HL-60 (cell line): ENCODE measurements at regions not wholly inside any gene's neighbourhood (a gene's known extent, or its start where the extent isn't known, plus 50 kb on each side); places are given as distances from the start of the nearest gene placed in this dataset.
"Not testable (repeated sequence)": the region's sequence is repeated elsewhere in the genome, so short reads cannot be mapped to it uniquely, and the experiment has no call there.

Experiments used
- DNase-seq, 2 experiments: peaks; one replicate each; pipeline ENCODE4 v3.0.0-alpha.2; 2010 to 2020; ENCODE audit warnings: low read depth in 1 of 2, low spot score in 1 of 2
- H3K27ac ChIP-seq: fragments of 250-450 bp; sonication (Bioruptor Pico); replicated peaks from 2 replicates; pipeline ENCODE4 v1.5.1; 2020; ENCODE audit warnings: mild to moderate bottlenecking, moderate library complexity
- H3K27me3 ChIP-seq: fragments of 250-450 bp; sonication (Bioruptor Pico); 2 replicates; pipeline ENCODE4 v1.5.1; 2021; ENCODE audit warnings: mild to moderate bottlenecking, moderate library complexity; ENCODE audit not compliant: insufficient read depth, poor library complexity, severe bottlenecking
- H3K4me3 ChIP-seq: replicated peaks from 2 replicates; pipeline ENCODE4 v1.5.1; 2011; ENCODE audit warnings: mild to moderate bottlenecking, control low read depth, low read length; ENCODE audit not compliant: insufficient read depth
- CTCF ChIP-seq: IDR thresholded peaks from one replicate; pipeline ENCODE4 v1.5.1; 2011; ENCODE audit warnings: low read length, control low read depth, inconsistent platforms; ENCODE audit not compliant: insufficient read depth
- GABPA ChIP-seq: IDR thresholded peaks from 2 replicates; pipeline ENCODE4 v1.6.1; 2012; ENCODE audit warnings: low read depth
- POLR2AphosphoS5 ChIP-seq: IDR thresholded peaks from 2 replicates; pipeline ENCODE4 v1.6.1; 2012; ENCODE audit warnings: low read depth
- REST ChIP-seq: IDR thresholded peaks from 2 replicates; pipeline ENCODE4 v1.6.1; 2012; ENCODE audit warnings: low read depth; ENCODE audit not compliant: insufficient replicate concordance
- SPI1 ChIP-seq: IDR thresholded peaks from 2 replicates; pipeline ENCODE4 v1.6.1; 2012; ENCODE audit warnings: low read depth, mild to moderate bottlenecking, borderline replicate concordance

DNA sequence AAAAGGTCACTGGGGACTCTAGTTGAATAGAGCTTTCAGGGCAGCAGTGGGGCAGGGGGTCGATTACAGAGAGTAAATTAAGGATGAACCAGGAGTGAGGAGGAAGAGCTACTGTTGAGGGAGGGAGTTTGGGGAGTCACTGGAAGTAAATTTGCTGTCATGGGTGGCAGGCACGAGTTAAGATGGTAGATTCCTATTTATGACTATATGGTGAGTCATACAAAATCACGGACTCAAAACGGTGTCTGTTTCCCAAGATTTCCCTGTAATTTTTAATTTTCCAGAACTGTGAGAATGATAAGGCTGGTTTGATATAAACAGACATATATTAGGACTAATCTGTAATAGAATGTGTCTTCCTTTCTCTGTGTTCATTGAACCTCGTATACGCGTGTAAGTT lies 287.6 kb upstream of the GOT2 start:
- no peak for DNase-seq
- TF ChIP-seq SPI1 = no peak
- no peak for TF ChIP-seq REST
- no peak for TF ChIP-seq GABPA
- no peak for TF ChIP-seq CTCF
- TF ChIP-seq POLR2AphosphoS5 = no peak
- H3K4me3 ChIP-seq = no peak overlapping the region
- no peaks in the 10 kb centered on the region for H3K27me3 ChIP-seq
- H3K27ac ChIP-seq = no peak overlapping the region

GRCh38 chr16:59013930-59014329 lies 279.8 kb upstream of the GOT2 start:
- DNase-seq = no peak
- no peak overlapping the region for H3K4me3 ChIP-seq
- no peak overlapping the region for H3K27ac ChIP-seq
- TF ChIP-seq POLR2AphosphoS5 = no peak
- no peak for TF ChIP-seq SPI1
- TF ChIP-seq REST = no peak
- TF ChIP-seq CTCF = no peak
- TF ChIP-seq GABPA = no peak
- H3K27me3 ChIP-seq = no peaks in the 10 kb centered on the region

GRCh38 chr16:58999762-59000161 lies 265.6 kb upstream of the GOT2 start:
- TF ChIP-seq POLR2AphosphoS5 (no peak), GABPA (no peak), SPI1 (no peak)
- H3K27ac ChIP-seq = no peak overlapping the region
- no peak for DNase-seq
- H3K4me3 ChIP-seq = no peak overlapping the region
- H3K27me3 ChIP-seq = no peaks in the 10 kb centered on the region

- H3K27ac ChIP-seq, H3K4me3 ChIP-seq, H3K27me3 ChIP-seq, DNase-seq: not testable (repeated sequence)
Observed at GRCh38 chr16:58992755-58993154, 258.6 kb upstream of the GOT2 start.

DNA sequence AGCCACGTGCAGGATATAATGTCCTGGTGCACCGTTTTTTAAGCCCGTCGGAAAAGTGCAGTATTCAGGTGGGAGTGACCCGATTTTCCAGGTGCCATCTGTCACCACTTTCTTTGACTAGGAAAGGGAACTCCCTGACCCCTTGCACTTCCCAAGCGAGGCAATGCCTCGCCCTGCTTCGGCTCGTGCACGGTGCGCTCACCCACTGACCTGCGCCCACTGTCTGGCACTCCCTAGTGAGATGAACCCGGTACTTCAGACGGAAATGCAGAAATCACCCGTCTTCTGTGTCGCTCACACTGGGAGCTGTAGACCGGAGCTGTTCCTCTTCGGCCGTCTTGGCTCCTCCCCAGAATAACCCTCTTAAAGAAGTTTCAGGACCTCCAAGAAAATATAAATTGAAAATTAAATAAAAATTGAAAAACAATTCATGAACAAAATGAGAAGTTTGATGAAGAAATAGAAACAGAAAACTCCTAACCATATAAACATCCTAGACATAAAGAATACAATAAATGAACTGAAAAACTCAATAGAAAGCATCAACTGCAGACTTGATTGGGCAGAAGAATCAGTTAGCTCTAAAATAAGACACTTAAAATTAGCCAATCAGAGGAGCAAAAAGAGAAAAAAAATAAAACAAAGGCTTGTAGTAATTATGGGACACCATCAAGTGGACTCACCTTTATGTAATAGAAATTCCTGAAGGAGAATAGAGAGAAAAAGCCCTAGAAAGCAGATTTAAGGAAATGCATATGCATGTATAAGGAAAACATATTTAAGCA lies 249.3 kb upstream of the GOT2 start:
- H3K27me3 ChIP-seq, DNase-seq, H3K4me3 ChIP-seq, H3K27ac ChIP-seq: not testable (repeated sequence)
